ENCODE measurements at regions not wholly inside any gene's neighbourhood (a gene's known extent, or its start where the extent isn't known, plus 50 kb on each side); places are given as distances from the start of the nearest gene placed in this dataset.

GRCh38 chr6:90681863-90682262, 95.0 kb upstream of the MAP3K7 start:
- no peak overlapping the region for H2BK20ac ChIP-seq (ENCODE audit: low read length)
- H3K9me3 ChIP-seq (ENCODE audit: insufficient read depth in 2 of 2, low read depth in 1 of 2, low read length in 1 of 2): no peaks in the 10 kb centered on the region
- no peak overlapping the region for H3K4me2 ChIP-seq (ENCODE audit: insufficient read depth in 1 of 2, low read depth in 2 of 2, low read length in 2 of 2)
- H3K18ac ChIP-seq (ENCODE audit: extremely low read depth, low read length): no peak overlapping the region
- H2AK5ac ChIP-seq (ENCODE audit: low read depth, low read length): no peak overlapping the region
- H3K9ac ChIP-seq (replicated peaks in 1 of 4; ENCODE audit: extremely low read depth in 1 of 4, low read depth in 3 of 4, low read length in 3 of 4): no peak overlapping the region
- no peak overlapping the region for H2BK120ac ChIP-seq (replicated peaks; ENCODE audit: low read depth, low read length)
- no peaks in the 10 kb centered on the region for H3K23me2 ChIP-seq (ENCODE audit: low read depth, low read length)
- DNase-seq (ENCODE audit: low read depth in 1 of 2, low spot score in 2 of 2) (no peak), FAIRE-seq (no peak)
- no peak overlapping the region for H4K8ac ChIP-seq (ENCODE audit: extremely low read depth, insufficient read depth, low read length)
- H3K27ac ChIP-seq (ENCODE audit: low read depth, low read length): no peak overlapping the region
- H3K14ac ChIP-seq (ENCODE audit: insufficient read length): no peak overlapping the region
- H3K36me3 ChIP-seq (ENCODE audit: control insufficient read depth in 2 of 4, insufficient read depth in 4 of 4, low read length in 3 of 4): 0 out of 8 replicates have a peak, but pooled peaks cover 0 to 2% (median 0%) of the 10 kb centered on the region in 4 experiments
- POLR2A ChIA-PET (ENCODE audit: partially characterized antibody): no interaction called here
- TF ChIP-seq CHD1 (IDR thresholded peaks at IDR 0.05; ENCODE audit: low read depth, low read length): no peak
- peaks cover 0 to 5% (median 3%) of the 10 kb centered on the region in 4 experiments; a peak in 4 of 7 replicates for H3K4me1 ChIP-seq (replicated peaks in 1 of 4; ENCODE audit: control insufficient read depth in 3 of 4, insufficient read depth in 4 of 4, low read length in 3 of 4)
- H2AFZ ChIP-seq (ENCODE audit: low read length): no peak overlapping the region
- no peak overlapping the region for H2BK5ac ChIP-seq (ENCODE audit: low read depth, low read length)
- H3K79me1 ChIP-seq (ENCODE audit: low read depth, low read length): no peaks in the 10 kb centered on the region
- H2BK12ac ChIP-seq (ENCODE audit: low read depth, low read length): no peak overlapping the region
- no peaks in the 10 kb centered on the region for H3K27me3 ChIP-seq (replicated peaks in 1 of 4; ENCODE audit: control insufficient read depth in 3 of 4, extremely low read depth in 1 of 4, insufficient read depth in 3 of 4, low read length in 3 of 4)
- no peak overlapping the region for H4K91ac ChIP-seq (replicated peaks; ENCODE audit: insufficient read length, low read length)
- CTCF ChIA-PET (ENCODE audit: partially characterized antibody): no interaction called here
- H3K23ac ChIP-seq (ENCODE audit: insufficient read length): no peak overlapping the region
- no peak overlapping the region for H3K56ac ChIP-seq (replicated peaks; ENCODE audit: insufficient read length, low read depth, low read length)
- no peaks in the 10 kb centered on the region for H4K20me1 ChIP-seq (replicated peaks in 1 of 2; ENCODE audit: control insufficient read depth in 1 of 2, insufficient read depth in 2 of 2, low read length in 2 of 2)
- no peaks in the 10 kb centered on the region for H3K79me2 ChIP-seq (ENCODE audit: control insufficient read depth in 1 of 2, insufficient read depth in 2 of 2, low read length in 2 of 2)
- no peak overlapping the region for H3K4me3 ChIP-seq (ENCODE audit: extremely low read depth in 1 of 4, insufficient read depth in 2 of 4, low read depth in 3 of 4, low read length in 4 of 4)
- no peak overlapping the region for H3K4ac ChIP-seq (replicated peaks; ENCODE audit: insufficient read length, low read depth, low read length)
- H4K5ac ChIP-seq (ENCODE audit: insufficient read length, low read depth, low read length): no peak overlapping the region
- H2BK15ac ChIP-seq (ENCODE audit: low read length): no peak overlapping the region
- 84% methylated on average over 2 of the region's 2 CpGs; no CpG with 5 or more reads in 1 of the 2 experiments for WGBS, 2 experiments (ENCODE audit: extremely low coverage in 1 of 2, insufficient coverage in 1 of 2, insufficient read length in 1 of 2, insufficient replicate concordance in 2 of 2, low coverage in 1 of 2, low lambda C conversion rate in 2 of 2, missing lambda C conversion rate in 1 of 2)

Measured in H1 (cell line).